CD14-positive monocyte (primary cell): ENCODE measurements at regions not wholly inside any gene's neighbourhood (a gene's known extent, or its start where the extent isn't known, plus 50 kb on each side); places are given as distances from the start of the nearest gene placed in this dataset.

Experiments
- DNase-seq, 3 donors: peaks; one replicate each; pipeline ENCODE4 v3.0.0-alpha.2; 2011 to 2022
- H2AFZ ChIP-seq: 2 replicates; pipeline ENCODE4 v1.6.0; 2012; ENCODE audit warnings: mild to moderate bottlenecking, low read depth, low read length, inconsistent platforms; ENCODE audit not compliant: insufficient read depth, poor library complexity, severe bottlenecking
- H3K27ac ChIP-seq, 2 donors: 1 replicate in 1 of 2; 2 replicates in 1 of 2; pipeline ENCODE4 v1.5.1; 2012 to 2013; ENCODE audit warnings: low read length in 2 of 2, control low read depth in 1 of 2, inconsistent platforms in 1 of 2, low read depth in 1 of 2, mild to moderate bottlenecking in 1 of 2
- H3K27me3 ChIP-seq, 2 donors: one replicate each; pipeline versions ENCODE4 v1.6.0 to v1.6.1; 2011 to 2013; ENCODE audit warnings: low read length in 2 of 2; ENCODE audit not compliant: control insufficient read depth in 2 of 2, insufficient read depth in 2 of 2
- H3K36me3 ChIP-seq, 2 donors: replicated peaks in 1 of 2; 1 replicate in 1 of 2; 2 replicates in 1 of 2; pipeline versions ENCODE4 v1.5.1 to v1.6.1; 2012 to 2013; ENCODE audit warnings: low read length in 2 of 2, control low read depth in 1 of 2, inconsistent platforms in 1 of 2, mild to moderate bottlenecking in 1 of 2; ENCODE audit not compliant: insufficient read depth in 2 of 2, control insufficient read depth in 1 of 2
- H3K4me1 ChIP-seq, 2 donors: 1 replicate in 1 of 2; 2 replicates in 1 of 2; pipeline versions ENCODE4 v1.5.1 to v1.6.1; 2012 to 2013; ENCODE audit warnings: low read length in 2 of 2, control low read depth in 1 of 2, inconsistent platforms in 1 of 2, mild to moderate bottlenecking in 1 of 2, moderate library complexity in 1 of 2; ENCODE audit not compliant: insufficient read depth in 2 of 2, control insufficient read depth in 1 of 2
- H3K4me2 ChIP-seq: replicated peaks from 2 replicates; pipeline ENCODE3; 2012; ENCODE audit warnings: low read length, moderate library complexity, mild to moderate bottlenecking; ENCODE audit not compliant: poor library complexity, severe bottlenecking; ENCODE audit errors: extremely low read depth
- H3K4me3 ChIP-seq, 3 experiments: fragments of 200-600 bp in 1 of 3; sonication (generic) in 1 of 3; replicated peaks in 1 of 3; 1 replicate in 2 of 3; 2 replicates in 1 of 3; pipeline ENCODE4 v1.5.1; 2011 to 2013; ENCODE audit warnings: low read length in 3 of 3, mild to moderate bottlenecking in 3 of 3, control low read depth in 2 of 3, low read depth in 2 of 3, inconsistent platforms in 1 of 3, moderate library complexity in 1 of 3
- H3K79me2 ChIP-seq: 2 replicates; pipeline ENCODE4 v1.6.0; 2012; ENCODE audit warnings: mild to moderate bottlenecking, control low read depth, inconsistent platforms, low read length, moderate library complexity; ENCODE audit not compliant: insufficient read depth
- H3K9ac ChIP-seq: 2 replicates; pipeline ENCODE4 v1.6.0; 2017; ENCODE audit warnings: low read length, mild to moderate bottlenecking; ENCODE audit not compliant: insufficient read depth, poor library complexity, severe bottlenecking
- H3K9me3 ChIP-seq, 2 donors: replicated peaks in 1 of 2; 1 replicate in 1 of 2; 2 replicates in 1 of 2; pipeline versions ENCODE4 v1.5.1 to v1.6.1; 2012 to 2013; ENCODE audit warnings: low read length in 2 of 2, control low read depth in 1 of 2; ENCODE audit not compliant: control insufficient read depth in 1 of 2, insufficient read depth in 1 of 2
- H4K20me1 ChIP-seq: 2 replicates; pipeline ENCODE4 v1.6.0; 2012; ENCODE audit warnings: mild to moderate bottlenecking, low read length, control low read depth, moderate library complexity; ENCODE audit not compliant: insufficient read depth
- H3K27ac Mint-ChIP-seq, 7 donors: one replicate each; pipeline ENCODE4 v1.8.0; 2020; ENCODE audit warnings: mild to moderate bottlenecking in 7 of 7, mixed read lengths in 7 of 7, moderate library complexity in 6 of 7, inconsistent platforms in 2 of 7
- H3K27me3 Mint-ChIP-seq, 3 donors: one replicate each; pipeline ENCODE4 v1.8.0; 2021 to 2022; ENCODE audit warnings: low read depth in 3 of 3, mild to moderate bottlenecking in 3 of 3, mixed read lengths in 3 of 3, moderate library complexity in 3 of 3, inconsistent platforms in 1 of 3
- H3K36me3 Mint-ChIP-seq, 2 donors: one replicate each; pipeline ENCODE4 v1.8.0; 2020; ENCODE audit warnings: mixed read lengths in 2 of 2, inconsistent platforms in 1 of 2, mild to moderate bottlenecking in 1 of 2
- H3K4me1 Mint-ChIP-seq: one replicate; pipeline ENCODE4 v1.8.0; 2020; ENCODE audit warnings: mild to moderate bottlenecking, mixed read lengths
- H3K4me3 Mint-ChIP-seq, 2 donors: one replicate each; pipeline ENCODE4 v1.8.0; 2020; ENCODE audit warnings: mild to moderate bottlenecking in 2 of 2, mixed read lengths in 2 of 2, moderate library complexity in 1 of 2
- H3K9me3 Mint-ChIP-seq, 7 donors: one replicate each; pipeline ENCODE4 v1.8.0; 2020 to 2022; ENCODE audit warnings: mixed read lengths in 7 of 7, mild to moderate bottlenecking in 6 of 7, moderate library complexity in 6 of 7, inconsistent platforms in 2 of 7
- WGBS: methylation state at CpG from one replicate; pipeline ENCODE4 v1.1.5; 2013; ENCODE audit warnings: missing lambda C conversion rate; ENCODE audit not compliant: insufficient coverage; 5-methylcytosine and 5-hydroxymethylcytosine counted together
- intact Hi-C, 2 donors: fragments of 100-400 bp; cut with micrococcal nuclease; formaldehyde crosslinking; loops; one replicate each; pipeline versions ENCODE4 v1.15.0 to v1.15.1; 2023
- TF ChIP-seq, protein P1 (sequence below): fragments of 200-600 bp; IDR thresholded peaks from one replicate; pipeline ENCODE4 v1.8.0; 2022; ENCODE audit warnings: antibody characterized with exemption, mild to moderate bottlenecking

DNA sequence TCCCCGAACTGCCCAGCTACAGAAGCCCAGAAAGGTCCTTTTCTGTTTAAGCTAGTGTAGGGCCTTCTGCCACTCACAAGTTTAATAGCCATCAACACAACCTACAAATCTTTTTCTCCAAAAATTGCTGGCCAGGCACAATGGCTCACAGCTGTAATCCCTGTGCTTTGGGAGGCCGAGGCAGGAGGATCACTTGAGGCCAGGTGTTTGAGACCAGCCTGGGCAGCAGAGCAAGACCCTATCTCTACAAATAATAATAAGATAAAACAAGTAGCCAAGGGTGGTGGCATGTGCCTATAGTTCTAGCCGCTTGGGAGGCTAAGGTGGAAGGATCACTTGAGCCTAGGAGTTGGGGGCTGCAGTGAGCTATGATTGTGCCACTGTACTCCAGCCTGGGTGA lies 176.4 kb downstream of the HSD17B3 start:
- Mint-ChIP-seq H3K4me1 (peaks cover 13% of the 10 kb centered on the region), H3K27ac (no peak overlapping the region), H3K9me3 (peaks cover 0 to 2% (median 0%) of the 10 kb centered on the region in 7 donors), H3K4me3 (no peak overlapping the region), H3K36me3 (no peaks in the 10 kb centered on the region), H3K27me3 (peaks cover 0 to 7% (median 1%) of the 10 kb centered on the region in 3 donors)
- no peaks in the 10 kb centered on the region for H3K79me2 ChIP-seq
- no peak overlapping the region for H3K9ac ChIP-seq
- H3K9me3 ChIP-seq: no peaks in the 10 kb centered on the region
- no peak overlapping the region for H3K4me3 ChIP-seq
- no peak overlapping the region for H2AFZ ChIP-seq
- H4K20me1 ChIP-seq: no peaks in the 10 kb centered on the region
- intact Hi-C loops: no loop called here
- no peak overlapping the region for H3K27ac ChIP-seq
- no CpG with 5 or more reads among the region's 3 CpGs for WGBS
- TF ChIP-seq, protein P1, sequence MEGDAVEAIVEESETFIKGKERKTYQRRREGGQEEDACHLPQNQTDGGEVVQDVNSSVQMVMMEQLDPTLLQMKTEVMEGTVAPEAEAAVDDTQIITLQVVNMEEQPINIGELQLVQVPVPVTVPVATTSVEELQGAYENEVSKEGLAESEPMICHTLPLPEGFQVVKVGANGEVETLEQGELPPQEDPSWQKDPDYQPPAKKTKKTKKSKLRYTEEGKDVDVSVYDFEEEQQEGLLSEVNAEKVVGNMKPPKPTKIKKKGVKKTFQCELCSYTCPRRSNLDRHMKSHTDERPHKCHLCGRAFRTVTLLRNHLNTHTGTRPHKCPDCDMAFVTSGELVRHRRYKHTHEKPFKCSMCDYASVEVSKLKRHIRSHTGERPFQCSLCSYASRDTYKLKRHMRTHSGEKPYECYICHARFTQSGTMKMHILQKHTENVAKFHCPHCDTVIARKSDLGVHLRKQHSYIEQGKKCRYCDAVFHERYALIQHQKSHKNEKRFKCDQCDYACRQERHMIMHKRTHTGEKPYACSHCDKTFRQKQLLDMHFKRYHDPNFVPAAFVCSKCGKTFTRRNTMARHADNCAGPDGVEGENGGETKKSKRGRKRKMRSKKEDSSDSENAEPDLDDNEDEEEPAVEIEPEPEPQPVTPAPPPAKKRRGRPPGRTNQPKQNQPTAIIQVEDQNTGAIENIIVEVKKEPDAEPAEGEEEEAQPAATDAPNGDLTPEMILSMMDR: no peak
- no peak overlapping the region for H3K4me2 ChIP-seq
- H3K4me1 ChIP-seq: peaks cover 7 to 14% of the 10 kb centered on the region in 2 donors
- DNase-seq: no peak
- no peaks in the 10 kb centered on the region for H3K27me3 ChIP-seq
- H3K36me3 ChIP-seq: no peaks in the 10 kb centered on the region

DNA sequence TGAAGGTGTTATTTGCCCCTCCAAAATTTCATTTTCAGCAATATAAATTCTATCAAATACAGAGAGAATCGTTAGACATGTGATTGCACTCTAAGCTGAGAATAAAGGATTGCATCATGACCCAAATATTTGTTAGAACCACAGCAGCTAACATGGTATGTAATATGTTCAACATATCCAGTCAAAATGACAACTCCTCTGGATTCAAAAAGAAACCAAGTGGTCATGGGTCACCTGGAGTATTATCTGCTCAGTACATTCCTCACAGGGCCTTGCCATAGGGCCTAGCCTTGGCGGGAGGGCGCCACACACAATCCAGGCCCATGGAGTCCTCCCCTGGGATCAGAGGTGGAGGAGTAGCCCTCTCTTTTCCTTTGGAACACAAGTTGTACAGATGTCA lies 179.2 kb downstream of the HSD17B3 start:
- Mint-ChIP-seq H3K9me3 (peaks cover 4 to 18% (median 13%) of the 10 kb centered on the region in 7 donors), H3K27me3 (peaks cover 0 to 4% (median 1%) of the 10 kb centered on the region in 3 donors), H3K4me3 (no peak overlapping the region), H3K4me1 (peaks cover 22% of the 10 kb centered on the region), H3K36me3 (no peaks in the 10 kb centered on the region), H3K27ac (no peak overlapping the region)
- WGBS: no CpG with 5 or more reads among the region's 3 CpGs
- TF ChIP-seq, protein P1: no peak
- intact Hi-C loops: no loop called here
- DNase-seq: no peak
- Histone ChIP-seq H4K20me1 (no peaks in the 10 kb centered on the region), H3K9ac (no peak overlapping the region), H3K27me3 (no peaks in the 10 kb centered on the region), H3K36me3 (no peaks in the 10 kb centered on the region), H3K9me3 (peaks cover 0 to 2% of the 10 kb centered on the region in 2 donors), H3K4me3 (no peak overlapping the region), H2AFZ (no peak overlapping the region), H3K27ac (no peak overlapping the region), H3K4me1 (peaks cover 13 to 28% of the 10 kb centered on the region in 2 donors), H3K4me2 (no peak overlapping the region), H3K79me2 (no peaks in the 10 kb centered on the region)
